ENCODE measurements at regions not wholly inside any gene's neighbourhood (a gene's known extent, or its start where the extent isn't known, plus 50 kb on each side); places are given as distances from the start of the nearest gene placed in this dataset.

- no peaks in the 10 kb centered on the region for H3K27me3 ChIP-seq (ENCODE audit: insufficient read depth, low read length)
- H2BK5ac ChIP-seq (ENCODE audit: insufficient read length, low read length): no peak overlapping the region
- no peak for DNase-seq
- H4K91ac ChIP-seq (ENCODE audit: insufficient read length, low read depth, low read length): no peak overlapping the region
- Mint-ChIP-seq H3K4me1 (peaks cover 10 to 15% of the 10 kb centered on the region in 2 experiments; a peak in 3 of 4 replicates), H3K27me3 (ENCODE audit: low read depth) (no peaks in the 10 kb centered on the region), H3K27ac (no peak overlapping the region), H3K9me3 (peaks cover 4% of the 10 kb centered on the region in 2 experiments), H3K4me3 (no peak overlapping the region), H3K36me3 (ENCODE audit: insufficient read depth in 1 of 3, low read depth in 3 of 3) (peaks cover 2 to 7% (median 4%) of the 10 kb centered on the region in 3 experiments; a peak in 5 of 7 replicates)
- no peak overlapping the region for H4K5ac ChIP-seq (ENCODE audit: insufficient read length, low read depth, low read length)
- H2BK20ac ChIP-seq (ENCODE audit: low read depth, low read length, poor library complexity, severe bottlenecking): no peak overlapping the region
- H4K20me1 ChIP-seq (ENCODE audit: control insufficient read depth, insufficient read depth, insufficient read length): no peaks in the 10 kb centered on the region
- H3K23ac ChIP-seq (ENCODE audit: insufficient read length, low read depth, low read length): no peak overlapping the region
- no peak overlapping the region for H3K27ac ChIP-seq (ENCODE audit: insufficient read length, low read depth, low read length)
- no peak overlapping the region for H3K18ac ChIP-seq (ENCODE audit: insufficient read length, low read depth, low read length)
- H3K56ac ChIP-seq (ENCODE audit: insufficient read length, low read depth, low read length): no peak overlapping the region
- no peaks in the 10 kb centered on the region for H3K79me1 ChIP-seq (ENCODE audit: insufficient read depth, low read depth, low read length, poor library complexity, severe bottlenecking)
- no peak overlapping the region for H2BK12ac ChIP-seq (ENCODE audit: insufficient read length, low read depth, low read length)
- no peak overlapping the region for H2BK120ac ChIP-seq (ENCODE audit: low read depth, low read length, poor library complexity, severe bottlenecking)
- H3K9ac ChIP-seq (ENCODE audit: extremely low read depth, insufficient read length, low read length): no peak overlapping the region
- no peak overlapping the region for H3K4ac ChIP-seq (ENCODE audit: low read depth, low read length)
- H3K4me1 ChIP-seq (ENCODE audit: insufficient read depth, low read length): 0 out of 2 replicates have a peak, but pooled peaks cover 2% of the 10 kb centered on the region
- no peaks in the 10 kb centered on the region for H3K23me2 ChIP-seq (ENCODE audit: insufficient read length, low read depth, low read length, poor library complexity, severe bottlenecking)
- no peak for TF ChIP-seq CTCF (conservative IDR thresholded peaks at IDR 0.05)
- no peaks in the 10 kb centered on the region for H3K79me2 ChIP-seq (ENCODE audit: insufficient read depth, low read length)
- no peak overlapping the region for H3K4me2 ChIP-seq (ENCODE audit: insufficient read depth, insufficient read length, low read length)
- no peak overlapping the region for H2BK15ac ChIP-seq (ENCODE audit: low read depth, low read length)
- no peak overlapping the region for H3T11ph ChIP-seq (ENCODE audit: low read length)
- H3K14ac ChIP-seq (ENCODE audit: insufficient read depth, low read length): no peak overlapping the region
- peaks cover 4% of the 10 kb centered on the region for H3K9me3 ChIP-seq (ENCODE audit: control insufficient read depth, low read depth, low read length)
- no peak overlapping the region for H4K8ac ChIP-seq (replicated peaks; ENCODE audit: insufficient read length, low read depth, low read length)
- no peak overlapping the region for H2AK5ac ChIP-seq (ENCODE audit: insufficient read length, low read length)
- no peak overlapping the region for H2AFZ ChIP-seq (ENCODE audit: low read length)
- WGBS (ENCODE audit: extremely low coverage, insufficient read length, low lambda C conversion rate): no CpG with 5 or more reads among the region's 1 CpG
These were observed 100.2 kb upstream of the USP38 start for GRCh38 chr4:143084566-143084965.

Data from H9 (cell line).